Prostate gland (tissue), 2 donors: ENCODE measurements at regions not wholly inside any gene's neighbourhood (a gene's known extent, or its start where the extent isn't known, plus 50 kb on each side); places are given as distances from the start of the nearest gene placed in this dataset.

Experiments used
- DNase-seq: peaks from one replicate; pipeline ENCODE4 v3.0.0-alpha.2; 2019; ENCODE audit warnings: low spot score
- H3K27ac ChIP-seq, 2 donors: fragments of 200-600 bp; sonication (generic); 2 replicates each; pipeline ENCODE4 v1.5.1; 2017 to 2019
- H3K27me3 ChIP-seq: fragments of 200-600 bp; sonication (generic); replicated peaks from 2 replicates; pipeline ENCODE4 v1.5.1; 2019; ENCODE audit not compliant: insufficient read depth
- H3K36me3 ChIP-seq, 2 donors: fragments of 200-600 bp; sonication (generic); 1 replicate in 1 of 2; 2 replicates in 1 of 2; pipeline versions ENCODE4 v1.5.1 to v1.8.1; 2017 to 2019
- H3K4me1 ChIP-seq: fragments of 200-600 bp; sonication (generic); replicated peaks from 2 replicates; pipeline ENCODE4 v1.5.1; 2019
- H3K4me3 ChIP-seq, 2 donors: fragments of 200-600 bp; sonication (generic); 2 replicates each; pipeline ENCODE4 v1.5.1; 2017 to 2019
- H3K9me3 ChIP-seq: fragments of 200-600 bp; sonication (generic); 2 replicates; pipeline ENCODE4 v1.5.1; 2017
- POLR2A ChIP-seq: fragments of 450-650 bp; IDR thresholded peaks from one replicate; pipeline ENCODE4 v1.6.1; 2016; ENCODE audit warnings: antibody characterized with exemption, mild to moderate bottlenecking
- POLR2AphosphoS5 ChIP-seq: sonication (generic); formaldehyde crosslinking; IDR thresholded peaks from one replicate; pipeline ENCODE4 v1.6.1; 2017; ENCODE audit warnings: antibody characterized with exemption
- WGBS: methylation state at CpG from one replicate; pipeline ENCODE4 v1.1.5; 2018; 5-methylcytosine and 5-hydroxymethylcytosine counted together
- intact Hi-C: fragments of 100-400 bp; cut with DNase I; formaldehyde crosslinking; loops from one replicate; pipeline ENCODE4 v1.14.2; 2022
- TF ChIP-seq, protein P1 (sequence below), 4 experiments: fragments of 200-600 bp in 2 of 4; fragments of 450-650 bp in 2 of 4; sonication (generic) in 2 of 4; IDR thresholded peaks; 1 replicate in 3 of 4; 2 replicates in 1 of 4; pipeline ENCODE4 v1.5.1; 2016 to 2019; ENCODE audit warnings: antibody characterized with exemption in 4 of 4, mild to moderate bottlenecking in 2 of 4, moderate library complexity in 2 of 4

DNA sequence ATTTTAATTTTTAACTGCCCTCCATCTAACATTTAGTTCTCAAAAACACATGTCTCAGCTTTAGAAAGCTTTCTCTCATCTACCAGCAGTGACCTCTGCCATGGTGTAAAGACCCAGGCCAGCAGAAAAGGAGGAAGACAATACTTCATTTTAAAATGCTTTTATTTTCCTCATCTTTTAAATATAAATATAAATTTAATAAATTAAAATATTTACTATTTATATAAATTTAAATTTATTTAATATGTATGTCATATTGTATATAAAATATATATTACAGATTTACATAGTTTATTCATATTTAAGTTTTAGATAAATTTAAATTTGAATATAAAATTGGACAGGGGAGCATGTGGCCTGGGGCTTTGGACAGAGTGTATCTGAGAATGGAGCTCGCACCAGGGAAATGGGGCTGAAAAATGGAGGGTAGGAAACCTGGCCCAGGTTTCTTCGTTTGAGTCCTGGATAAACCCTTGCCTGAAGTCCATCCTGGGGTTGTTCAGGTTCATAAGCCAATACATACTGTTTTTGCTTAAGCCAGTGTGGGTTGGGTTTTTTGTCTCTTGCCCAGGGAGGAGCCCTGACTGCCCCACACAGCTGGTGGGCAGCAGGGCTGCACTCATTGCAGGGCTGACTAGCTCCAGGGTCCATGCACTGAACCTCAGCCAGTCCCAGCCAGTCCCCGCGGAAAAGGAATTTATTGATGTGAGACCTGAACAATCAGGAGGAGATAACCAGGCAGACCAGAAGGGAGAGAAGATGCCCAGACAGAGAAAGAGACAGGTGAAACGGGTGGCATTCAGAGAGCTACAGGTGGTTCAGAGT, 77.3 kb upstream of the LAPTM4A start:
- Histone ChIP-seq H3K36me3 (no peaks in the 10 kb centered on the region), H3K27me3 (no peaks in the 10 kb centered on the region), H3K4me1 (no peaks in the 10 kb centered on the region), H3K4me3 (no peak overlapping the region), H3K27ac (no peak overlapping the region), H3K9me3 (no peaks in the 10 kb centered on the region)
- TF ChIP-seq POLR2AphosphoS5 = no peak
- TF ChIP-seq, protein P1, sequence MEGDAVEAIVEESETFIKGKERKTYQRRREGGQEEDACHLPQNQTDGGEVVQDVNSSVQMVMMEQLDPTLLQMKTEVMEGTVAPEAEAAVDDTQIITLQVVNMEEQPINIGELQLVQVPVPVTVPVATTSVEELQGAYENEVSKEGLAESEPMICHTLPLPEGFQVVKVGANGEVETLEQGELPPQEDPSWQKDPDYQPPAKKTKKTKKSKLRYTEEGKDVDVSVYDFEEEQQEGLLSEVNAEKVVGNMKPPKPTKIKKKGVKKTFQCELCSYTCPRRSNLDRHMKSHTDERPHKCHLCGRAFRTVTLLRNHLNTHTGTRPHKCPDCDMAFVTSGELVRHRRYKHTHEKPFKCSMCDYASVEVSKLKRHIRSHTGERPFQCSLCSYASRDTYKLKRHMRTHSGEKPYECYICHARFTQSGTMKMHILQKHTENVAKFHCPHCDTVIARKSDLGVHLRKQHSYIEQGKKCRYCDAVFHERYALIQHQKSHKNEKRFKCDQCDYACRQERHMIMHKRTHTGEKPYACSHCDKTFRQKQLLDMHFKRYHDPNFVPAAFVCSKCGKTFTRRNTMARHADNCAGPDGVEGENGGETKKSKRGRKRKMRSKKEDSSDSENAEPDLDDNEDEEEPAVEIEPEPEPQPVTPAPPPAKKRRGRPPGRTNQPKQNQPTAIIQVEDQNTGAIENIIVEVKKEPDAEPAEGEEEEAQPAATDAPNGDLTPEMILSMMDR (IDR thresholded peaks at IDR 0.05) = no peak
- no peak for TF ChIP-seq POLR2A
- 79% methylated on average over 5 of the region's 5 CpGs for WGBS
- intact Hi-C loops = no loop called here
- no peak for DNase-seq

DNA sequence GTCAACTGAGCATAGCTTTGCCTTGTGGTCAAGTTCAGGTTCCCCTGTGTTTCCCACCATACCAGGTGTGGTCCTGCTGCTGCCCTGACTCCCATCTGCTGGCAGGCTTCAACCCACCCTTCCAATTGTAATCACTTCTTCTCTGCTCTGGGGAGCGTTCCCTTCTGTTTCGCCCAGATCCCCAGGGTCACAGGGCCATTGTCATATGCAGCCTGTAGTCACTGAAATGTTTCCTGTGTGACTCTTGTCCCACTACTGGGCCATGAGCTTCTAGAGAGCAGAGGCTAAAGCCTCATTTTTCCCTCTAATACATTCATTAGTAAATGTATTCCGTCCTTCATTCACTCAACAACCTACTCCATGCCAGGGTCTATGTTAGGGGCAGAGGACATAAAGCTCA, 75.0 kb upstream of the LAPTM4A start:
- no peaks in the 10 kb centered on the region for H3K27me3 ChIP-seq
- TF ChIP-seq, protein P1 (IDR thresholded peaks at IDR 0.05) = no peak
- TF ChIP-seq POLR2A (no peak), POLR2AphosphoS5 (no peak)
- no peak overlapping the region for H3K4me3 ChIP-seq
- no peaks in the 10 kb centered on the region for H3K36me3 ChIP-seq
- no peaks in the 10 kb centered on the region for H3K4me1 ChIP-seq
- whole genome bisulfite sequencing = 98% methylated on average over 3 of the region's 3 CpGs
- H3K27ac ChIP-seq = no peak overlapping the region
- H3K9me3 ChIP-seq = no peaks in the 10 kb centered on the region
- no peak for DNase-seq
- intact Hi-C loops = no loop called here

DNA sequence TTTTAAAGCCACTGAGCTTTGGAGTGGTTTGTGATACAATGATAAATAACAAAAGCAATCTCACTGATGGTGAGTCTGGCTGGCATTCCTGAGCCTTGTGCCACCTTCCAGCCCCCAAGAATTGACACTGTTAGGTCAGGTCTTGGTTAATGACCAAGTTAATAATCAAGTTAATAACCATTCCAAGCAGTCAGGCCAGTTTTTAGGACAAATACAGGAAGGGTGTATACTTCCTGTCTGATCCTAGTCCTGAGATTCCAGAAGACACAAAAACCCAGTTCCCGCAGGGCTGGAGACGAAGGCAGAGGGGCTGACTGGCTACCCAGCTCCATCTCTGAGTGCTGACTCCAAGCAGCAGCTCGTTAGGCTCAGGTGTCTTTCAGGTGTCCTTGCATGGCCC, 74.6 kb upstream of the LAPTM4A start:
- no peaks in the 10 kb centered on the region for H3K4me1 ChIP-seq
- no peak overlapping the region for H3K4me3 ChIP-seq
- no peaks in the 10 kb centered on the region for H3K36me3 ChIP-seq
- TF ChIP-seq, protein P1 (IDR thresholded peaks at IDR 0.05) = no peak
- TF ChIP-seq POLR2A = no peak
- TF ChIP-seq POLR2AphosphoS5 = no peak
- H3K27me3 ChIP-seq = no peaks in the 10 kb centered on the region
- no peaks in the 10 kb centered on the region for H3K9me3 ChIP-seq
- 84% methylated on average over 3 of the region's 3 CpGs for WGBS
- H3K27ac ChIP-seq = no peak overlapping the region
- no peak for DNase-seq
- intact Hi-C loops = no loop called here

DNA sequence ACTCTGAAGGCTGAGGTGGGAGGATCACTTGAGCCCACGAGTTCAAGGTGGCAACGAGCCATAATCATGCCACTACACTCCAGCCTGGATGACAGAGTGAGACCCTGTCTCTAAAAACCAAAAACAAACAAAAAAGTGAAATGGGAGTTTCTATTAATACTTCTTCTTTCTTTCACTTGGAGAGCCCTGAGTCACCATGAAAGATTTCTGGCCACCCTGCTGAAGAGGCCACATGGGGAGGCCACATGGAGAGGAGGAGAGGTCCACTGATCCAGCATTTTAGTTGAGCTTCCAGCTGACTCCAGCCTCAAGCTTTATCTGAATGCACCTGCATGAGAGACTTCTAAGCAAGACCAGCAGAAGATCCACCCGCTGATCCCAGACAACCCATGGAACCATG, 74.2 kb upstream of the LAPTM4A start:
- DNase-seq = no peak
- no peak overlapping the region for H3K27ac ChIP-seq
- no peak overlapping the region for H3K4me3 ChIP-seq
- intact Hi-C loops = no loop called here
- H3K4me1 ChIP-seq = no peaks in the 10 kb centered on the region
- no peaks in the 10 kb centered on the region for H3K36me3 ChIP-seq
- no peaks in the 10 kb centered on the region for H3K27me3 ChIP-seq
- TF ChIP-seq POLR2AphosphoS5 = no peak
- TF ChIP-seq, protein P1 (IDR thresholded peaks at IDR 0.05) = no peak
- WGBS = 83% methylated on average over 3 of the region's 3 CpGs
- no peaks in the 10 kb centered on the region for H3K9me3 ChIP-seq

DNA sequence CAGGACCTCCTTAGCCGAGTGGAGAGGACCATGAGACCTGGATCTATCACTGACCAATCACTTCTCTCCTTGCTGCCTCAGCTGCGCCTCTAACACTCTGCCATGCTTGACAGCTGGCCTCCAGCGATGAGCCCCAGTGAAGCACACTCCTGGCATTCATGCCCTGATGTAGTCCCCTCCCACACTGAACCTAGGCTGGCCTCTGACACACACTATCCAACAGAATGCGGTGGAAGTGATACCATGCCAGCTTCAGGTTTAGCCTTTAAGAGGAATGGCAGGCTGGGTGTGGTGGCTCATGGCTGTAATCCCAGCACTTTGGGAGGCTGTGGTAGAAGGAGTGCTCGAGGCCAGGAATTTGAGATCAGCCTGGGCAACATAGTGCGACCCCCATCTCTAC, 73.7 kb upstream of the LAPTM4A start:
- no peak for DNase-seq
- 91% methylated on average over 6 of the region's 6 CpGs for WGBS
- Histone ChIP-seq H3K27me3 (no peaks in the 10 kb centered on the region), H3K9me3 (no peaks in the 10 kb centered on the region), H3K27ac (no peak overlapping the region), H3K4me3 (no peak overlapping the region), H3K36me3 (no peaks in the 10 kb centered on the region), H3K4me1 (no peaks in the 10 kb centered on the region)
- intact Hi-C loops = no loop called here
- TF ChIP-seq, protein P1 (IDR thresholded peaks at IDR 0.05) = no peak
- TF ChIP-seq POLR2AphosphoS5 (no peak), POLR2A (no peak)
